Panc1 (cell line): ENCODE measurements at regions not wholly inside any gene's neighbourhood (a gene's known extent, or its start where the extent isn't known, plus 50 kb on each side); places are given as distances from the start of the nearest gene placed in this dataset.

Experiments
- CTCF ChIP-seq: fragments of 450-650 bp; IDR thresholded peaks from 2 replicates; pipeline ENCODE4 v1.5.1; 2017; ENCODE audit warnings: mild to moderate bottlenecking
- TCF7L2 ChIP-seq: IDR thresholded peaks from 2 replicates; pipeline ENCODE4 v1.6.1; 2011; ENCODE audit warnings: mild to moderate bottlenecking, low read depth, low read length, inconsistent platforms

- no peak for TF ChIP-seq CTCF
- no peak for TF ChIP-seq TCF7L2
These were observed 807.9 kb upstream of the ARGLU1 start for GRCh38 chr13:107375701-107376340.
